DMS53 (cell line): ENCODE measurements at regions not wholly inside any gene's neighbourhood (a gene's known extent, or its start where the extent isn't known, plus 50 kb on each side); places are given as distances from the start of the nearest gene placed in this dataset.

Experiments
- DNase-seq: peaks from one replicate; lab custom pipeline; 2025; lab: John Stamatoyannopoulos, UW

- DNase-seq, result no peak
These were observed 237.2 kb downstream of the SPATA18 start for GRCh38 chr4:52288212-52288855.

- no peak for DNase-seq
These were observed 239.4 kb downstream of the SPATA18 start for GRCh38 chr4:52290466-52290865.

GRCh38 chr4:52292245-52292644 lies 241.1 kb downstream of the SPATA18 start:
- no peak for DNase-seq

GRCh38 chr4:52296341-52296740 lies 245.2 kb downstream of the SPATA18 start:
- DNase-seq, result no peak

GRCh38 chr4:52298444-52298843 lies 247.3 kb downstream of the SPATA18 start:
- DNase-seq, result no peak

GRCh38 chr4:52299120-52299519 lies 248.0 kb downstream of the SPATA18 start:
- DNase-seq, result no peak

- no peak for DNase-seq
These were observed 260.5 kb downstream of the SPATA18 start for GRCh38 chr4:52311464-52312125.

- no peak for DNase-seq
These were observed 261.6 kb downstream of the SPATA18 start for GRCh38 chr4:52312722-52313121.

- DNase-seq, result no peak
These were observed 266.3 kb downstream of the SPATA18 start for GRCh38 chr4:52317361-52317879.

- DNase-seq, result no peak
These were observed 266.9 kb downstream of the SPATA18 start for GRCh38 chr4:52317981-52318380.

GRCh38 chr4:52329894-52330293 lies 278.8 kb downstream of the SPATA18 start:
- DNase-seq, result no peak

GRCh38 chr4:52343595-52343994 lies 292.5 kb downstream of the SPATA18 start:
- no peak for DNase-seq

GRCh38 chr4:52350926-52351325 lies 299.8 kb downstream of the SPATA18 start:
- DNase-seq, result no peak

GRCh38 chr4:52358366-52358765 lies 300.7 kb downstream of the USP46 start:
- no peak for DNase-seq

GRCh38 chr4:52358883-52359321 lies 300.2 kb downstream of the USP46 start:
- no peak for DNase-seq

- DNase-seq, result no peak
These were observed 292.9 kb downstream of the USP46 start for GRCh38 chr4:52366191-52366590.

- DNase-seq, result no peak
These were observed 292.5 kb downstream of the USP46 start for GRCh38 chr4:52366621-52367020.

GRCh38 chr4:52367282-52367830 lies 291.7 kb downstream of the USP46 start:
- DNase-seq, result no peak

- DNase-seq, result peak; percentile 71
These were observed 290.2 kb downstream of the USP46 start for GRCh38 chr4:52368895-52369294.

- DNase-seq, result no peak
These were observed 289.5 kb downstream of the USP46 start for GRCh38 chr4:52369649-52370048.

GRCh38 chr4:52370576-52370975 lies 288.5 kb downstream of the USP46 start:
- DNase-seq, result no peak

- DNase-seq, result no peak
These were observed 287.3 kb downstream of the USP46 start for GRCh38 chr4:52371841-52372240.

- no peak for DNase-seq
These were observed 286.8 kb downstream of the USP46 start for GRCh38 chr4:52372269-52372668.
